D721Med (cell line): ENCODE measurements at regions not wholly inside any gene's neighbourhood (a gene's known extent, or its start where the extent isn't known, plus 50 kb on each side); places are given as distances from the start of the nearest gene placed in this dataset.
"Not testable (repeated sequence)": the region's sequence is repeated elsewhere in the genome, so short reads cannot be mapped to it uniquely, and the experiment has no call there.

Experiments used
- DNase-seq: peaks from one replicate; pipeline ENCODE4 v3.0.0; 2011; ENCODE audit warnings: low spot score; ENCODE audit not compliant: insufficient read length
- FAIRE-seq: peaks from 2 replicates; lab custom pipeline; 2011; peaks lifted over from hg19 to GRCh38; lab: Jason Lieb, UNC
- TF ChIP-seq, protein P1 (sequence below): IDR thresholded peaks from 2 replicates; pipeline ENCODE4 v1.5.1; 2012; ENCODE audit warnings: mild to moderate bottlenecking, control low read depth; ENCODE audit not compliant: insufficient read depth; ENCODE audit errors: missing control alignments

DNA sequence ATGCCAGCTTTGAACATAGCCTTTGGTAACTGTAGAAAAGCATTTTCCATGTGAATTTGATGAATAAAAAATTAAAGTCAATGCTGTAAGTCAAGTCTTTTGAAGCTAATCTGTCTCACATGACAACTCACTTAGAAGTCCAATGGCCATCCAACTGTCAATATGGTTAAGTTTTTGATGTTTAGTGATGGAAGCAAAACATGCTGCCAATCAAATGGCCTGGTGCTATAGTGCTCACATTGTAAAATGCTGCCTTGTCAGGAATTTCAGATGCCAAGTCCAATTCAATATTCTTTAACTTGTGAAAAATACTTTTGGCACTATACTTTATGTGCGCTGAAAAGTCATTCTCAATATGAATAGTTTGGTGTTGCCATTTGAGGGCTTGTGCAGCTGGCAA is 1361.8 kb upstream of the ALCAM start:
- TF ChIP-seq, protein P1, sequence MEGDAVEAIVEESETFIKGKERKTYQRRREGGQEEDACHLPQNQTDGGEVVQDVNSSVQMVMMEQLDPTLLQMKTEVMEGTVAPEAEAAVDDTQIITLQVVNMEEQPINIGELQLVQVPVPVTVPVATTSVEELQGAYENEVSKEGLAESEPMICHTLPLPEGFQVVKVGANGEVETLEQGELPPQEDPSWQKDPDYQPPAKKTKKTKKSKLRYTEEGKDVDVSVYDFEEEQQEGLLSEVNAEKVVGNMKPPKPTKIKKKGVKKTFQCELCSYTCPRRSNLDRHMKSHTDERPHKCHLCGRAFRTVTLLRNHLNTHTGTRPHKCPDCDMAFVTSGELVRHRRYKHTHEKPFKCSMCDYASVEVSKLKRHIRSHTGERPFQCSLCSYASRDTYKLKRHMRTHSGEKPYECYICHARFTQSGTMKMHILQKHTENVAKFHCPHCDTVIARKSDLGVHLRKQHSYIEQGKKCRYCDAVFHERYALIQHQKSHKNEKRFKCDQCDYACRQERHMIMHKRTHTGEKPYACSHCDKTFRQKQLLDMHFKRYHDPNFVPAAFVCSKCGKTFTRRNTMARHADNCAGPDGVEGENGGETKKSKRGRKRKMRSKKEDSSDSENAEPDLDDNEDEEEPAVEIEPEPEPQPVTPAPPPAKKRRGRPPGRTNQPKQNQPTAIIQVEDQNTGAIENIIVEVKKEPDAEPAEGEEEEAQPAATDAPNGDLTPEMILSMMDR: no peak
- FAIRE-seq: no peak
- no peak for DNase-seq

DNA sequence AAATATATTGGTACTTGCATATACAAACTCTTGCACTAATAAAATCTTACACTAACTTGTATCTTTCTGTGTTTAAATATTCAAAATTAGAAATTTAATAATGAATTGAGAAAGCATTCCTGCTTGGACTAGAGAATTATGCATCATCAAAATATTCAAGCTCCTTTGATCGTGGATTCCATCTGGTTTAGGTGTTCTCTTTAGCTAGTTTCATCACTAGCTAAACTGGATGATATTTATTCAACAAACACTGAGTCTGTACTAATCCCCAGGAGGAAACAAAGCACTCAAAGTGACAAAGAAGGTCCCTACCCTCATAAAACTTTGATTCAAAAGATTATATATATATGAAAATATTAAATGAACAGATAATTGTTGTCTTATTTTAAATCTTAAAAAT is 1360.9 kb upstream of the ALCAM start:
- TF ChIP-seq, protein P1: no peak
- no peak for DNase-seq
- FAIRE-seq: no peak

DNA sequence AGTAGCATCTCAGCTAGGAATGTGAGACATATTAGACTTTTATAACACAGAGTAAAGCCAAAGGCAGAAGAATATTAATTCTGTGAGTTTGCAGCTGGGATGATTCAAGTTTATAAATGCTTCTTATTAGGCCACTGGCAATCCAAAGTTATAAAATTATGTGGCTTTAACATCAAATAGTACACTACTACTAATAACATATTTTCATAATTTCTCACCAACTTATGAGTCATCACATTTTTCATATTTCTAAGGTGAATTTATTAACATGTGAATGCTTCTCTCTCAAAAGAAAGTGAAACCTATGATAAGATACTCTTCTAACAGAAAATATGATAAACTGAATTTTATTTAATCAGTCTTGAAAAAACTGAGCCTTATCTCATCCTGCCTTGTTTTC is 1348.2 kb upstream of the ALCAM start:
- no peak for FAIRE-seq
- TF ChIP-seq, protein P1: no peak
- DNase-seq: no peak

DNA sequence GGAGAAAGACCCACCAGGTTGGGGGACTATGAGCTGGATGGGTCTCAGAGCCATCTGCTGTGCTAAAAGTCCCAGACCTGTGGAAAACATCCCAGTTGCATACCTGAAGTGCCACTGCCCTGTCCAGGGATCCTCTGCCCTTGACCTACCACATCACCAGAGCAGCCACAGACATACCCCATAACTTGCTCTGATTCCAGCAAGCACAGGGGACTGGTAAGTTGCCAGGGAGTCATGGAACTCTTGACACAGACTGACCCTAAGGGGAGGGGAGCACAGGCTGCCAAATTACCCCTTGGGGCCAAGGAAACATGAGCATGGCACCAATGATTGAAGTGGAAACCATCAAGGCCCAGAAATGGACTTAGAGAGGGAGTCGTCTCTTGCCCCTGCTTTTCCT is 1335.1 kb upstream of the ALCAM start:
- FAIRE-seq: no peak
- TF ChIP-seq, protein P1: no peak
- DNase-seq: no peak

DNA sequence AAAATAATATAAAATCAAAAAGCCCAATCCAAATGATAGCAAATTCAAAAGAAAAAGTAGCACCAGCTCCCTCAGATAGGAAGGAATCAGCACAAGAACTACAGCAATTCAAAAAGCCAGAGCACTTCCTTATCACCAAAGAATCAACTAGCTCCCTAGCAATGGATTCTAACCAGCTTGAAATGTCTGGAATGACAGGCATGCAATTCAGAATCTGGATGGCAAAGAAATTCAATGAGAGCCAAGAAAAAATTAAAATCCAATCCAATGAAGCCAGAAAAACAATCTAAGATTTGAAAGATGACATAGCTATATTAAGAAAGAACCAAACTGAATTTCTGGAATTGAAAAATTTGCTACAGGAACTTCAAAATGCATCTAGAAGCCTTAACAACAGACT is 1334.4 kb upstream of the ALCAM start:
- TF ChIP-seq, protein P1: no peak
- no peak for DNase-seq
- no peak for FAIRE-seq

DNA sequence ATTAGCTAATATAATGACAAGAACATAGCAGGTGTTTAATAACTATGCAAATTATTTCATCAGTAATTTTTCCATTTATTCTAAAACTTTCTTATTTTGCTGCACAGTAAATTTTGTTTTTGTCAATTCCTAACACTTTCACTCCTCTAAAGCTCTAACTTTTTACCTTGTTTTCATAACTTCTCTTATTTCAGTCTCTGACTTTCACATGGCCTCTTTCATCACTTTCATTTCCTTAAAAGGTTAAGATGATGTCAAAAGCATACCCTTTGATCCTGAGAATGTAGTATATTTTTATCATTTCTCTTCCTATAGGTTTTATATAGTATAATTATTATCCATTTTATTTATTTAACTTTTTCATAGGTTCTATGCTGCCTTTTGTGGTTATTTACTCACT is 1325.8 kb upstream of the ALCAM start:
- no peak for DNase-seq
- no peak for FAIRE-seq

DNA sequence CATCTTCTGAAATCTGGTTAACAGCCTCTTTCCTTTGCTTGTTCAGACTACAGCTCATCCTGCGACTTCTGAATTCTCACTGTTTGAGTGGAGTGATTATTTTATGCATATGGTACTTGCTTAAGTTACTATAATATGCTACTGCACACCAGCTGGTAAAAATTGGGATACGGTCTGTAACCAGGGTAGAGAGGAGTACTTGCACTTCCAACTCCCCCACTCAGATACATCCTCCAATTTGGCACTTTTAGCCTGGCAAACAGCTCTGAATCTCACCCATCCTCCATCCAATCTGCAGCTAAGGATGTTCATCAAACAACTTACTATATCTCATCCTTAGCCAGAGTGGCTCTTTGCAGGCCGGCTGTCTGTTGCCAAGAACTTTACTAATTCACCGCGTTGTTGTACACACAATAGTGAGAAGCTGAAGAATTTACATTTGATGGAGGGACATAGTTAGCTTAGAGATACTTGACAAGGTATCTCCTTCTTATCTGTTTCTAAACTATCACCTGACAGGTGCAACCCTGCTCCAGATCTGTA is 1323.6 kb upstream of the ALCAM start:
- not testable (repeated sequence) for FAIRE-seq

More for the DNA sequence above, 1325.8 kb upstream of the ALCAM start:
- TF ChIP-seq, protein P1: no peak

DNA sequence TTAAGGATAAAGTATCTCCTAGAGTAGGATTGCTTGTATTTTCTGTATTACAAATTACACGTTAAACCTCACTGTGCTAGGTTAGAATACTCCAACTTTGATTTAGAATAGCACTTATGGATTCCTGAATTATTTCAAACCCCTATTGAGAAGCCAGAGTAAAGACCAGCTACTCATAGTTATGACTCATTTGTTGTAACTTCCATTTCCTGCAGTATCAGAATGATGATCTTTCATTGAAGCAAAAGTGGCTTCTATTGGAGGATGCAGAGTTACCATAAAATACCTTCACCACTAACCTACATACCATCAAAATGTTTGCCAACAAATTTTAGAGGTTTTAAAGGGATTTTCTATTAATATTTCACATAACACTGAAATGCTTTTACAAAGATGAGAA is 1322.7 kb upstream of the ALCAM start:
- no peak for FAIRE-seq
- TF ChIP-seq, protein P1: no peak
- DNase-seq: no peak

More for the DNA sequence above, 1323.6 kb upstream of the ALCAM start:
- not testable (repeated sequence) for DNase-seq
